ENCODE measurements at regions not wholly inside any gene's neighbourhood (a gene's known extent, or its start where the extent isn't known, plus 50 kb on each side); places are given as distances from the start of the nearest gene placed in this dataset.

- TF ChIP-seq POLR2A (IDR thresholded peaks at IDR 0.05) = no peak
- TF ChIP-seq CTCF (IDR thresholded peaks at IDR 0.05) = no peak
- peak; percentile 8 for TF ChIP-seq POLR2AphosphoS5 (IDR thresholded peaks at IDR 0.05)
Measured at GRCh38 chr12:91273560-91273959, 90.9 kb upstream of the DCN start.
